ENCODE measurements at regions not wholly inside any gene's neighbourhood (a gene's known extent, or its start where the extent isn't known, plus 50 kb on each side); places are given as distances from the start of the nearest gene placed in this dataset.

GRCh38 chr11:131278472-131278871 lies 91.9 kb upstream of the NTM start:
- no peaks in the 10 kb centered on the region for H3K27me3 ChIP-seq (ENCODE audit: low read depth, low read length)
- peaks cover 0 to 4% of the 10 kb centered on the region in 2 donors for H3K9me3 ChIP-seq (ENCODE audit: control insufficient read depth in 1 of 2, low read length in 2 of 2)
- no peak overlapping the region for H3K27ac ChIP-seq (ENCODE audit: low read length)
- no peaks in the 10 kb centered on the region for H3K4me1 ChIP-seq (ENCODE audit: control insufficient read depth in 1 of 2, insufficient read depth in 2 of 2, low read length in 2 of 2)
- no peaks in the 10 kb centered on the region for H3K36me3 ChIP-seq (ENCODE audit: control insufficient read depth in 1 of 2, insufficient read depth in 2 of 2, low read length in 2 of 2)
- H3K4me3 ChIP-seq (ENCODE audit: low read depth in 1 of 2, low read length in 2 of 2) = no peak overlapping the region

DNA sequence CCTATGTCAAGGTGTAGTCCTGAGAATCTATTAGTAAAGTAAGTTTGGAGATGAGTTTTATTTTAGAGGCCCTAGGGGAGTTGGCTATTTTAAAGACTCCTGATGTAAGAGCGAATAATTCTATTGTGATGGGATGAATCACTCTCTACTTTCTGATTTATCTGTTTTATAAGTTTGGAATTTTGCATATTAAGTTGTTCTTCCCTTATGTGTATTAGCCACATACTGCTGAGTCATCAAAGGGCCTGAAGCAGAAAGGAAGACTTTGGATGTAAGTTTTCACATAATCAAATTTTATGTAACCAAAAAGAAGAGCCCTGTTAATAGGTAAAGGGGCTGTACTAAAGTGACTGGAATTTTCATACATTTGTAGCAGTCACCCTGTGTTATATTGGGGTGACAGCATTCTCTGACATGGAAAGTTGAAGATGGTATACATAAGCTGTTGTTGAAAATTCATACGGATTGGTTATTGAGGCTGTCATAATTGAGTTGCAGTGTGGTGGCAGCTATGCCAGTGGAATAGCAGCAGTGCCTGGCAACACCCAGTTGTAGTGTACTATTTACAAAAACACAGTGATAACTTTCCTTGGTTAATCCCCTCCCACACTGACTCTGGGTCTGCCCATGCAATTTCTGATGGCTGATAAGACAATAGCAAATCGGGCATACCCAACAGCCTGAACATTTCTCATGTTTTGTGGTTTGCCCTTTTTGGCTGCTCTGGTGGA lies 90.6 kb upstream of the NTM start:
- H3K36me3 ChIP-seq (ENCODE audit: control insufficient read depth in 1 of 2, insufficient read depth in 2 of 2, low read length in 2 of 2) = no peaks in the 10 kb centered on the region
- no peaks in the 10 kb centered on the region for H3K4me1 ChIP-seq (ENCODE audit: control insufficient read depth in 1 of 2, insufficient read depth in 2 of 2, low read length in 2 of 2)
- no peaks in the 10 kb centered on the region for H3K27me3 ChIP-seq (ENCODE audit: low read depth, low read length)
- no peak overlapping the region for H3K4me3 ChIP-seq (ENCODE audit: low read depth in 1 of 2, low read length in 2 of 2)
- H3K27ac ChIP-seq (ENCODE audit: low read length) = no peak overlapping the region
- H3K9me3 ChIP-seq (ENCODE audit: control insufficient read depth in 1 of 2, low read length in 2 of 2) = peaks cover 0 to 4% of the 10 kb centered on the region in 2 donors

- H3K27ac ChIP-seq (ENCODE audit: low read length) = no peak overlapping the region
- no peaks in the 10 kb centered on the region for H3K4me1 ChIP-seq (ENCODE audit: control insufficient read depth in 1 of 2, insufficient read depth in 2 of 2, low read length in 2 of 2)
- H3K9me3 ChIP-seq (ENCODE audit: control insufficient read depth in 1 of 2, low read length in 2 of 2) = peaks cover 0 to 4% of the 10 kb centered on the region in 2 donors
- H3K36me3 ChIP-seq (ENCODE audit: control insufficient read depth in 1 of 2, insufficient read depth in 2 of 2, low read length in 2 of 2) = no peaks in the 10 kb centered on the region
- no peak overlapping the region for H3K4me3 ChIP-seq (ENCODE audit: low read depth in 1 of 2, low read length in 2 of 2)
- H3K27me3 ChIP-seq (ENCODE audit: low read depth, low read length) = no peaks in the 10 kb centered on the region
These were observed 89.1 kb upstream of the NTM start for GRCh38 chr11:131281316-131281715.

DNA sequence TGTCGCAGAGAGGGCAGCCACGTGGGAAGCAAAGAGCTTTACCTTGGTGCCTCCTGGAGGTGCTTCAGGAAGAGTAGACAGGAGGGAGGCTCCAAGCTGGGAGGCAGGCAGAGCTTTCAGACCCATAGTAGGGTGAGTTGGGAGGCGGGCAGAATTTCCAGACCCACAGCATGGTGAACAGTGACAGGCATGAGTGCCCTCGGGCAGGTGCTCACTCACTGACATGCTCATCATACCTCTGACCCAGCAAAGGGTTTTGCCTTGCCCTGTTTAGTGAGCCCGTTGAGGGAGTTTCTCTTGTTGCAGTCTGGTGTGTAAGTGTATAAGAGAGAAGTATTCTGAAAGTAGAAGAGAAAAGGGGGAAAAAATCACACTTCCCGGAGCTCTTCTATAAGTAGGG lies 86.4 kb upstream of the NTM start:
- Histone ChIP-seq H3K27ac (ENCODE audit: low read length) (no peak overlapping the region), H3K4me1 (ENCODE audit: control insufficient read depth in 1 of 2, insufficient read depth in 2 of 2, low read length in 2 of 2) (no peaks in the 10 kb centered on the region), H3K36me3 (ENCODE audit: control insufficient read depth in 1 of 2, insufficient read depth in 2 of 2, low read length in 2 of 2) (no peaks in the 10 kb centered on the region), H3K27me3 (ENCODE audit: low read depth, low read length) (no peaks in the 10 kb centered on the region), H3K9me3 (ENCODE audit: control insufficient read depth in 1 of 2, low read length in 2 of 2) (peaks cover 0 to 4% of the 10 kb centered on the region in 2 donors), H3K4me3 (ENCODE audit: low read depth in 1 of 2, low read length in 2 of 2) (no peak overlapping the region)

DNA sequence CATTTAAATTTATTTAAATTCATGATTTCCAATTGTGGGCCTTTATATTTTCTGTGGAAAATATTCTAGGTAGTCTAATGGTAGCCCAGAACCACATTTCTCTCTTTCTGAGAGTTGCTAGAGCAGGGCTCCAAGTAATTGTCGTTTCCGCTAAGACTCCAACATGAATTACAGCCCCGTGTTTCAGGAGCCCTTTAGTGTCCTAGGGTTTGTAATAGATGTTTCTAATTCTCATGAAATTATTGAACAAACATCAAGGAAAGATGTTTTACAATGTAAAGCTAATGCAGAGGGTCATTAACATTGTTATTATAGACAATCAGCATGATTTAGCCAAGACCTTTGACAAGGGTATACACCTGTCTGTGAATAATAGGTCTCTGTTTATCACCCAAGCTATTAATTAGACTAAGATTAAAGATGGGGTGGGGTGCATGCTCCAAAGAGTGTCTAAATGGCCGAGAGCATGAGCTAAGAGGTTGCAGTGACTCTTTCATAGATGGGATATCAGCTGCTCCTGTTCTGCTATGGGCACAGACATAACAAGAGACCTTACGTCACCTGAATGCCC lies 81.8 kb upstream of the NTM start:
- Histone ChIP-seq H3K27me3 (ENCODE audit: low read depth, low read length) (no peaks in the 10 kb centered on the region), H3K9me3 (ENCODE audit: control insufficient read depth in 1 of 2, low read length in 2 of 2) (no peaks in the 10 kb centered on the region), H3K27ac (ENCODE audit: low read length) (no peak overlapping the region), H3K36me3 (ENCODE audit: control insufficient read depth in 1 of 2, insufficient read depth in 2 of 2, low read length in 2 of 2) (no peaks in the 10 kb centered on the region), H3K4me3 (ENCODE audit: low read depth in 1 of 2, low read length in 2 of 2) (no peak overlapping the region), H3K4me1 (ENCODE audit: control insufficient read depth in 1 of 2, insufficient read depth in 2 of 2, low read length in 2 of 2) (no peaks in the 10 kb centered on the region)

GRCh38 chr11:131290185-131290584 lies 80.2 kb upstream of the NTM start:
- Histone ChIP-seq H3K27ac (ENCODE audit: low read length) (no peak overlapping the region), H3K4me1 (ENCODE audit: control insufficient read depth in 1 of 2, insufficient read depth in 2 of 2, low read length in 2 of 2) (no peaks in the 10 kb centered on the region), H3K9me3 (ENCODE audit: control insufficient read depth in 1 of 2, low read length in 2 of 2) (no peaks in the 10 kb centered on the region), H3K27me3 (ENCODE audit: low read depth, low read length) (no peaks in the 10 kb centered on the region), H3K4me3 (ENCODE audit: low read depth in 1 of 2, low read length in 2 of 2) (no peak overlapping the region), H3K36me3 (ENCODE audit: control insufficient read depth in 1 of 2, insufficient read depth in 2 of 2, low read length in 2 of 2) (no peaks in the 10 kb centered on the region)

DNA sequence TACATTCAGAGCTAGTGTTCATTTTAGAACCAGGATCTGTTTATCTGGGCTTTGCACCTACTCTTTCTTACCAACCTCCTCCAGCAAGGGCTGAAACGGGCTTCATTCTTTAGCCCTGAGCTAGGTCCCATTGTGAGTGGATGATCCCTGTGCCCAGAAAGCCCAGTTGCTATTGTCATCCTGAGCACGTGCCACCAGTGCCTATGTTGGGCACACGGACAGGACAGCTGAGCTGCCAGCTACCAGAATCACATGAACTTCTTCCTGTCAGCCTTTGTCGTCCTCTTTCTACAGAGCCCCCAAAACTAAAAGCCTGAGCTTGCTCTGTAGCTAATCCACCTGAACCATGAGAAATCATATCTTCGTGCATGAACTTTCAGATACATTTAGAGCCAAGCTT lies 74.4 kb upstream of the NTM start:
- Histone ChIP-seq H3K4me1 (ENCODE audit: control insufficient read depth in 1 of 2, insufficient read depth in 2 of 2, low read length in 2 of 2) (no peaks in the 10 kb centered on the region), H3K4me3 (ENCODE audit: low read depth in 1 of 2, low read length in 2 of 2) (no peak overlapping the region), H3K9me3 (ENCODE audit: control insufficient read depth in 1 of 2, low read length in 2 of 2) (no peaks in the 10 kb centered on the region), H3K27me3 (ENCODE audit: low read depth, low read length) (peaks cover 5% of the 10 kb centered on the region), H3K36me3 (ENCODE audit: control insufficient read depth in 1 of 2, insufficient read depth in 2 of 2, low read length in 2 of 2) (no peaks in the 10 kb centered on the region), H3K27ac (ENCODE audit: low read length) (no peak overlapping the region)

DNA sequence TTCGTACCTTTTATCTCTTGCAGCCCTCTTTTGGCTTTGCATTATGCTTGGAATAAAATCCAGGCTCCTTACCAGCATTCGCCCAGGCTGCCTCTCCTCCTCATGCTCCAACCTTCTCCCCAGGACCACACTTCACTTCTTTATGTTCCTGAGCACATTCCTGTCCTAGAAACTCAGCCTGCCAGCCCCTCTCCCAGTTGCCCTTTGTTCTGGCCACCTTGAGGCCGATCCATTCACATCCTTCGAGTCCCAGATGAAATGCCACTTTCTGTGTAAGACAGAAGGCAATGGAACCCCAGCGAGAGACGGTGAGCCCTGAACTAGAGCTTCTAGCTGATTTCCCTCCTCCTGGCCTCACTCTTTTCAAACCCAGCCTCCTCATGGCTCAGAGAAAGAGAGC lies 73.0 kb upstream of the NTM start:
- Histone ChIP-seq H3K27me3 (ENCODE audit: low read depth, low read length) (peaks cover 5% of the 10 kb centered on the region), H3K4me3 (ENCODE audit: low read depth in 1 of 2, low read length in 2 of 2) (no peak overlapping the region), H3K27ac (ENCODE audit: low read length) (no peak overlapping the region), H3K4me1 (ENCODE audit: control insufficient read depth in 1 of 2, insufficient read depth in 2 of 2, low read length in 2 of 2) (no peaks in the 10 kb centered on the region), H3K9me3 (ENCODE audit: control insufficient read depth in 1 of 2, low read length in 2 of 2) (no peaks in the 10 kb centered on the region), H3K36me3 (ENCODE audit: control insufficient read depth in 1 of 2, insufficient read depth in 2 of 2, low read length in 2 of 2) (no peaks in the 10 kb centered on the region)

- peaks cover 5% of the 10 kb centered on the region for H3K27me3 ChIP-seq (ENCODE audit: low read depth, low read length)
- no peaks in the 10 kb centered on the region for H3K36me3 ChIP-seq (ENCODE audit: control insufficient read depth in 1 of 2, insufficient read depth in 2 of 2, low read length in 2 of 2)
These were observed 70.6 kb upstream of the NTM start for GRCh38 chr11:131299598-131300438.

DNA sequence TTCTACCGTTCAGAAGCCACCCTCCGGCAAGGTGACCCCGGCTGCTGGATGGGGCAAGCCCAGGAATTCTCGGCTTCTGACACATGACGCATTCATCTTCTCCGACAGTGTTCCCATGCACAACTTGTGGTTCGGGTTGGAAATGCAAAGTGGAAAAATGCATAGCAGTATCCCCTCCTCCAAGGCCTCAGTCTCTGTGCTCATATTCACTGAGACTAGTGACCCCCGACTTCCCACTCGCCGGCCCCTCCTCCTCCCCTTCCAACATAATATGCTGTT lies 70.0 kb upstream of the NTM start:
- no peak overlapping the region for H3K4me3 ChIP-seq (ENCODE audit: low read depth in 1 of 2, low read length in 2 of 2)
- peaks cover 5% of the 10 kb centered on the region for H3K27me3 ChIP-seq (ENCODE audit: low read depth, low read length)
- H3K4me1 ChIP-seq (ENCODE audit: control insufficient read depth in 1 of 2, insufficient read depth in 2 of 2, low read length in 2 of 2) = no peaks in the 10 kb centered on the region
- H3K27ac ChIP-seq (ENCODE audit: low read length) = no peak overlapping the region
- H3K36me3 ChIP-seq (ENCODE audit: control insufficient read depth in 1 of 2, insufficient read depth in 2 of 2, low read length in 2 of 2) = no peaks in the 10 kb centered on the region
- no peaks in the 10 kb centered on the region for H3K9me3 ChIP-seq (ENCODE audit: control insufficient read depth in 1 of 2, low read length in 2 of 2)

More at GRCh38 chr11:131299598-131300438, 70.6 kb upstream of the NTM start:
- H3K4me3 ChIP-seq (ENCODE audit: low read depth in 1 of 2, low read length in 2 of 2) = no peak overlapping the region
- no peaks in the 10 kb centered on the region for H3K4me1 ChIP-seq (ENCODE audit: control insufficient read depth in 1 of 2, insufficient read depth in 2 of 2, low read length in 2 of 2)
- no peaks in the 10 kb centered on the region for H3K9me3 ChIP-seq (ENCODE audit: control insufficient read depth in 1 of 2, low read length in 2 of 2)
- no peak overlapping the region for H3K27ac ChIP-seq (ENCODE audit: low read length)

GRCh38 chr11:131301306-131301705 lies 69.1 kb upstream of the NTM start:
- Histone ChIP-seq H3K36me3 (ENCODE audit: control insufficient read depth in 1 of 2, insufficient read depth in 2 of 2, low read length in 2 of 2) (no peaks in the 10 kb centered on the region), H3K4me3 (ENCODE audit: low read depth in 1 of 2, low read length in 2 of 2) (no peak overlapping the region), H3K27me3 (ENCODE audit: low read depth, low read length) (peaks cover 5% of the 10 kb centered on the region), H3K27ac (ENCODE audit: low read length) (no peak overlapping the region), H3K9me3 (ENCODE audit: control insufficient read depth in 1 of 2, low read length in 2 of 2) (no peaks in the 10 kb centered on the region), H3K4me1 (ENCODE audit: control insufficient read depth in 1 of 2, insufficient read depth in 2 of 2, low read length in 2 of 2) (no peaks in the 10 kb centered on the region)
